GM13977 (cell line): ENCODE measurements at regions not wholly inside any gene's neighbourhood (a gene's known extent, or its start where the extent isn't known, plus 50 kb on each side); places are given as distances from the start of the nearest gene placed in this dataset.

Experiments
- DNase-seq: peaks from one replicate; pipeline ENCODE4 v3.0.0; 2012; ENCODE audit warnings: low spot score
- in situ Hi-C: fragments of 300-500 bp; cut with MboI; formaldehyde crosslinking; loops from one replicate; pipeline ENCODE4 v1.12.0; 2022; ENCODE audit warnings: low sequenced_read_pairs, low pct_unique_long_range_greater_than_20kb, mixed read lengths, inconsistent platforms; ENCODE audit not compliant: unreplicated experiment
- TF ChIP-seq, protein P1 (sequence below): IDR thresholded peaks from 2 replicates; pipeline ENCODE4 v1.5.1; 2012; ENCODE audit warnings: mild to moderate bottlenecking, control low read depth; ENCODE audit not compliant: insufficient read depth; ENCODE audit errors: extremely low read depth, missing control alignments

DNA sequence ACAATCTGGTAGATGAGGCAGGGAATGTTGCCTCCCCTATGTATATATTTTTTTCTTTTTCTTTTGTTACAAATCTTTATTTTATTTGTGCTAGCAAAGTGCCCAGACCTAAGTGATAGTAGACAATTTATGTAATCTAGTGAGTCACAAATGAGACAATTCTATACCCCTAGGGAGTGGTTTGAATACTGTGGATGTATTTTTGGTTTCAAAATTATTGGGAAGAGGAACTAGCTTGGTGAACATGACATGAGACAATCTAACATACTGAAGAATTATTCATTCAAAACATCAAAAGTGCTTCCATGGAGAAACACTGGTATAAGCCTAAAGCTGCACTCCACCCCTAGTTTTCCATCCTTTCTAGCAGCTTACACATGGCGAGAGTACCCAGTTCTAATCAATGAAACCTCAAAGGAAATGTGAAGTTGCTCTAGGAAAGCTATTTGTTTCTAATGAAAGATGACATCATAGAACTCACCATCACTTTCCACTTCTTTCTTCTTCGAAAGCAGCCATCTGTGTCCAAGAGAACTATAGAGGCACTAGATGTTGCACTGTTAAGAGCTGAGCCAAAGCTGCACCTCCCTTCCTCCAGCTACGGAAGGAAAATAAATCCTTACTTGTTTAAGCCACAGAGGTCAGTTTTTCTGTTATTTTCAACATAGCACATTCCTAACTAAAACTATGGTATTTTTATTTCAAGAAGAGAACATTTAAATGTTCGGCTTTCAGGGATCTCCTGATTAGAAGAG lies 764.6 kb downstream of the LTN1 start:
- in situ Hi-C loops, result no loop called here
- TF ChIP-seq, protein P1, sequence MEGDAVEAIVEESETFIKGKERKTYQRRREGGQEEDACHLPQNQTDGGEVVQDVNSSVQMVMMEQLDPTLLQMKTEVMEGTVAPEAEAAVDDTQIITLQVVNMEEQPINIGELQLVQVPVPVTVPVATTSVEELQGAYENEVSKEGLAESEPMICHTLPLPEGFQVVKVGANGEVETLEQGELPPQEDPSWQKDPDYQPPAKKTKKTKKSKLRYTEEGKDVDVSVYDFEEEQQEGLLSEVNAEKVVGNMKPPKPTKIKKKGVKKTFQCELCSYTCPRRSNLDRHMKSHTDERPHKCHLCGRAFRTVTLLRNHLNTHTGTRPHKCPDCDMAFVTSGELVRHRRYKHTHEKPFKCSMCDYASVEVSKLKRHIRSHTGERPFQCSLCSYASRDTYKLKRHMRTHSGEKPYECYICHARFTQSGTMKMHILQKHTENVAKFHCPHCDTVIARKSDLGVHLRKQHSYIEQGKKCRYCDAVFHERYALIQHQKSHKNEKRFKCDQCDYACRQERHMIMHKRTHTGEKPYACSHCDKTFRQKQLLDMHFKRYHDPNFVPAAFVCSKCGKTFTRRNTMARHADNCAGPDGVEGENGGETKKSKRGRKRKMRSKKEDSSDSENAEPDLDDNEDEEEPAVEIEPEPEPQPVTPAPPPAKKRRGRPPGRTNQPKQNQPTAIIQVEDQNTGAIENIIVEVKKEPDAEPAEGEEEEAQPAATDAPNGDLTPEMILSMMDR, result no peak
- no peak for DNase-seq

GRCh38 chr21:28226563-28226962 lies 766.1 kb downstream of the LTN1 start:
- TF ChIP-seq, protein P1, result no peak
- no peak for DNase-seq
- in situ Hi-C loops, result no loop called here

DNA sequence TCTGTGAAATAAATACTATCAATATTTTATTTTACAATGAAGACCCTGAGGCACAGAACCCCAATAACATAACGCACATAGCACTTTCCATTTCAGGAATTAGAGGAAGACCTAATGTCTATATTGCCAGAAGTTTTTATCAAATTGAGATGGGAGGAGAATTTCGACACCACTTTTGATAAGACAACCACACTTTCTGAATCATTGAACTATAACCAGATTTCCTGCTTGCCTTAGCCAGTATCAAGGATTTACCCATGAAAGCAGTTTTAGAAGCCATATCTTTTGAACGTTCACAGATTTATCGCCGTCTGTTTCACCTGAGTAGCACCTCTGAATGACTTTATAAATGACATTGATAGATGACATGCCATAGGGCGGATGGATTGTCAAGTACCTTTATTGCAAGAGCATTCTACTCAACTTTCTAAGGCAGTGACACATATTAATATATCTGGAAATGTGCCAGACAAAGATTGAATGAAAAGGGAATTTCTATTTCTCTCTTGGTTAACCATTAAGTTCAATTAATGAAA lies 768.4 kb downstream of the LTN1 start:
- no peak for DNase-seq
- in situ Hi-C loops, result no loop called here
- TF ChIP-seq, protein P1, result no peak

GRCh38 chr21:28221984-28222383 lies 770.7 kb downstream of the LTN1 start:
- in situ Hi-C loops, result no loop called here
- DNase-seq, result no peak
- TF ChIP-seq, protein P1, result no peak

DNA sequence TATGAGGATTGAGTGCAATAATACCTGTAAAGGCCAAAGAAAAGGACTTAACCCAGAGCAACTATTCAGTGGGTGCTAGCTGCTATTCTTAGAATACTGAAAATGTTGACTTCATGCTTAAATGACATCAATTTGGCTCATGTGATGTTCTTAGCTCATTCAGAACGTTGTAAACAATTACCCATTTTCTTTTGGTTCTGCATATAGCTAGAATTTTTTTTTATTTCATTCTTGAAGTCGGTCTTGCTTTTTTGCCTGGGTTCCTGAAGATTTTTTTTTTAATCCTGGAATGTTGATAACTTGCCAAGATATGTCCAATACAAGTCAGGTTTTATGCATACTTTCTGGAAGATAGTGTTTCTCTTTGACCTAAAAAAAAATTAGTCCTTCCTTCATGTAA lies 772.0 kb downstream of the LTN1 start:
- in situ Hi-C loops, result no loop called here
- TF ChIP-seq, protein P1, result no peak
- no peak for DNase-seq

- in situ Hi-C loops, result no loop called here
- no peak for DNase-seq
- TF ChIP-seq, protein P1, result no peak
Measured at GRCh38 chr21:28216976-28217523, 775.6 kb downstream of the LTN1 start.
